ENCODE measurements at regions not wholly inside any gene's neighbourhood (a gene's known extent, or its start where the extent isn't known, plus 50 kb on each side); places are given as distances from the start of the nearest gene placed in this dataset.

DNA sequence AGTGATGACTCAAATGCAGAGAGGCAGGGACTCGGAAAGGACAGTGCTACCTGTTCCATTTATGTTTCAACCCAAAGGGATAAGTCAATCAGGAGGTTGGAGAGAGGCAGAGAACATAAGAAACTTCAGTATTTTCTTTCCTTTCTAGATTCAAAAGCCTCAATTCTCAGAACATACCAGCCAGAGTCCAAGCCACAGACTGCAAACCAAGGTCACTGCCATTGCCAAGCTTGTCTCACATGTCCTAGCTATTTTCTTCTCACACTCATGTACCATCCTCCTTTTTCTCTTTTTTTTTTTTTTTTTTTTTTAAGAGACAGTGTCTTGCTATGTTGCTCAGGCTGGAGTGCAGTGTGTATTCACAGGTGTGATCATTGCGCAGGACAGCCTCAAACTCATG, 111.7 kb upstream of the AKIP1 start:
- Histone ChIP-seq H3K36me3 (ENCODE audit: insufficient read depth in 1 of 2, low read depth in 1 of 2) (no peaks in the 10 kb centered on the region), H3K27ac (no peak overlapping the region), H3K27me3 (ENCODE audit: insufficient read depth in 3 of 3, low read length in 2 of 3) (no peaks in the 10 kb centered on the region), H3K4me3 (no peak overlapping the region), H3K9me3 (no peaks in the 10 kb centered on the region), H3K4me1 (peaks cover 14% of the 10 kb centered on the region)
- DNase-seq: no peak
- no peak for TF ChIP-seq CTCF (IDR thresholded peaks at IDR 0.05)
- 87 to 95% (median 90%) methylated on average over 2 of the region's 2 CpGs for WGBS, 3 donors
- peak in 1 of 4 donors; percentile 47 for ATAC-seq
- intact Hi-C loops (cut with DNase I): no loop called here

- no peaks in the 10 kb centered on the region for H3K27me3 ChIP-seq (ENCODE audit: insufficient read depth in 3 of 3, low read length in 2 of 3)
- peaks cover 9% of the 10 kb centered on the region for H3K4me1 ChIP-seq
- no peak overlapping the region for H3K4me3 ChIP-seq
- ATAC-seq (no peak), DNase-seq (no peak)
- intact Hi-C loops (cut with DNase I): loop anchor here in 1 of 2 donors (10.0 kb wide), 1 partner anchor 86 kb away; no protein-coding TSS in a partner anchor
- H3K36me3 ChIP-seq (ENCODE audit: insufficient read depth in 1 of 2, low read depth in 1 of 2): no peaks in the 10 kb centered on the region
- H3K27ac ChIP-seq: no peak overlapping the region
- WGBS, 3 donors: 25 to 62% (median 31%) methylated on average over 1 of the region's 1 CpG
- H3K9me3 ChIP-seq: no peaks in the 10 kb centered on the region
- TF ChIP-seq CTCF (IDR thresholded peaks at IDR 0.05): no peak
Observed at GRCh38 chr11:8800520-8801110, 110.4 kb upstream of the AKIP1 start.

DNA sequence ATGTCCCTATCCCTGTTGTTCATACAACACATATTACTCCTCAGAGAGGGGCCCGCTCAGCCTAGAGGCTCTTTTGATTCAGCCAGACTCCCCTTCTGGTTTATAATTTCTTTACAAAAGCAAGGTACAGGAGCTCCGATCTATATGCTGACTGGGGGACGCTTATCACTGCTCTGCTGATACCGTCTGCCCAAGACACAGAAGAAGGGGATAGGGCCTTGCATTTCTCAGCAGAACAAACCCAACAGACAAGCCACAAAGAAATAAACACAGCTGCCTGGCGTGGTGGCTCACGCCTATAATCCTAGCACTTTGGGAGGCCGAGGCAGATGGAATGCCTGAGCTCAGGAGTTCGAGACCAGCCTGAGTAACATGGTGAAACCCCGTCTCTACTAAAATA, 109.9 kb upstream of the AKIP1 start:
- no peaks in the 10 kb centered on the region for H3K36me3 ChIP-seq (ENCODE audit: insufficient read depth in 1 of 2, low read depth in 1 of 2)
- ATAC-seq: no peak
- no peaks in the 10 kb centered on the region for H3K9me3 ChIP-seq
- 95 to 96% (median 95%) methylated on average over 9 of the region's 9 CpGs for WGBS, 3 donors
- no peak overlapping the region for H3K27ac ChIP-seq
- H3K4me3 ChIP-seq: no peak overlapping the region
- intact Hi-C loops (cut with DNase I): loop anchor here in 1 of 2 donors (10.0 kb wide), 1 partner anchor 86 kb away; no protein-coding TSS in a partner anchor
- TF ChIP-seq CTCF (IDR thresholded peaks at IDR 0.05): no peak
- peaks cover 9% of the 10 kb centered on the region for H3K4me1 ChIP-seq
- no peak for DNase-seq
- H3K27me3 ChIP-seq (ENCODE audit: insufficient read depth in 3 of 3, low read length in 2 of 3): no peaks in the 10 kb centered on the region

GRCh38 chr11:8802251-8802650, 108.7 kb upstream of the AKIP1 start:
- no peaks in the 10 kb centered on the region for H3K27me3 ChIP-seq (ENCODE audit: insufficient read depth in 3 of 3, low read length in 2 of 3)
- 61 to 90% (median 66%) methylated on average over 5 of the region's 5 CpGs for WGBS, 3 donors
- no peak for DNase-seq
- no peak for TF ChIP-seq CTCF (IDR thresholded peaks at IDR 0.05)
- no peak overlapping the region for H3K27ac ChIP-seq
- H3K4me3 ChIP-seq: no peak overlapping the region
- H3K36me3 ChIP-seq (ENCODE audit: insufficient read depth in 1 of 2, low read depth in 1 of 2): no peaks in the 10 kb centered on the region
- no peak for ATAC-seq
- intact Hi-C loops (cut with DNase I): loop anchor here in 1 of 2 donors (10.0 kb wide), 1 partner anchor 87 kb away; no protein-coding TSS in a partner anchor
- no peaks in the 10 kb centered on the region for H3K9me3 ChIP-seq
- H3K4me1 ChIP-seq: peaks cover 12% of the 10 kb centered on the region

DNA sequence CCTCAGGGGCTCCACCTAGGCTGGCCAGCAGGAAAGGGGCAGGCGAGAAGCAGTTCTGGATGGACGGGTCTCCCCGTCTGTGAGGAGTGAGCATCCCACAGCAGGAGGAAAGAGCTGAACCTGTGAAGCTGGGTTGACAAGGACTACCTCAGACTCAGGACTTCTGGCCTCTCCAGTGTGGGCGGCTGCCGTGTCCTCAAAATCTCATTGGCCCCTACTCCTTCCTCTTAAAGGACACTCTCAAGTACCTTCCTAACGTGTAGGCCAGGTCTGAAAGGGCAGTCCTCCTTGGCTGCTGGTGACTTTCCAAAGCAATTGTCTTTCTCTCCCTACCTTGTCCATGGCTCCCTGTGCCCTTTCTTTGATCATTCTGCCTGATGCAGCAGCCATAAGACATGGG, 107.0 kb upstream of the AKIP1 start:
- H3K27me3 ChIP-seq (ENCODE audit: insufficient read depth in 3 of 3, low read length in 2 of 3): no peaks in the 10 kb centered on the region
- no peaks in the 10 kb centered on the region for H3K36me3 ChIP-seq (ENCODE audit: insufficient read depth in 1 of 2, low read depth in 1 of 2)
- intact Hi-C loops (cut with DNase I): loop anchor here in 1 of 2 donors (10.0 kb wide), 1 partner anchor 89 kb away; no protein-coding TSS in a partner anchor
- peaks cover 26% of the 10 kb centered on the region for H3K4me1 ChIP-seq
- 79 to 86% (median 83%) methylated on average over 6 of the region's 6 CpGs for WGBS, 3 donors
- no peak overlapping the region for H3K27ac ChIP-seq
- no peak for TF ChIP-seq CTCF (IDR thresholded peaks at IDR 0.05)
- DNase-seq: no peak
- H3K9me3 ChIP-seq: no peaks in the 10 kb centered on the region
- ATAC-seq: no peak
- H3K4me3 ChIP-seq: no peak overlapping the region

Data from psoas muscle (tissue), 7 donors.